ENCODE measurements at regions not wholly inside any gene's neighbourhood (a gene's known extent, or its start where the extent isn't known, plus 50 kb on each side); places are given as distances from the start of the nearest gene placed in this dataset.
A peak's percentile ranks its signal among the peaks of the same experiment; 100 is the strongest.

GRCh38 chr10:128875956-128876736, 590.9 kb upstream of the MGMT start:
- Histone ChIP-seq H3K4me3 (no peak overlapping the region), H3K4me1 (peaks cover 0 to 8% (median 0%) of the 10 kb centered on the region in 12 donors), H3K27ac (peak overlapping the region in 3 of 12 donors; percentile 1 to 58 (median 14)), H3K27me3 (peaks cover 0 to 4% (median 0%) of the 10 kb centered on the region in 9 donors), H3K9me3 (no peaks in the 10 kb centered on the region), H3K36me3 (no peaks in the 10 kb centered on the region)
- ATAC-seq (peak in 3 of 4 donors; percentile 53 to 93 (median 75)), DNase-seq (peak in 1 of 5 donors; percentile 55)
- intact Hi-C loops (cut with DNase I), result no loop called here
- no peak for TF ChIP-seq CTCF (IDR thresholded peaks at IDR 0.05)
- TF ChIP-seq POLR2A (IDR thresholded peaks at IDR 0.05), result no peak
- WGBS, 4 donors, result 73 to 77% (median 75%) methylated on average over 6 to 7 of the region's 7 CpGs

- intact Hi-C loops (cut with DNase I), result no loop called here
- ATAC-seq, result no peak
- Histone ChIP-seq H3K4me3 (no peak overlapping the region), H3K27me3 (peaks cover 0 to 4% (median 0%) of the 10 kb centered on the region in 9 donors), H3K9me3 (no peaks in the 10 kb centered on the region), H3K27ac (no peak overlapping the region), H3K36me3 (no peaks in the 10 kb centered on the region), H3K4me1 (peaks cover 0 to 8% (median 0%) of the 10 kb centered on the region in 12 donors)
- no peak for DNase-seq
- 84 to 91% (median 88%) methylated on average over 10 of the region's 10 CpGs for WGBS, 4 donors
- TF ChIP-seq POLR2A (IDR thresholded peaks at IDR 0.05), result no peak
- TF ChIP-seq CTCF (IDR thresholded peaks at IDR 0.05), result no peak
Measured at GRCh38 chr10:128877141-128877540, 589.9 kb upstream of the MGMT start.

GRCh38 chr10:128877936-128878335, 589.1 kb upstream of the MGMT start:
- DNase-seq (no peak), ATAC-seq (no peak)
- Histone ChIP-seq H3K9me3 (no peaks in the 10 kb centered on the region), H3K4me1 (peaks cover 0 to 8% (median 0%) of the 10 kb centered on the region in 12 donors), H3K4me3 (no peak overlapping the region), H3K36me3 (no peaks in the 10 kb centered on the region), H3K27ac (no peak overlapping the region), H3K27me3 (peaks cover 0 to 4% (median 0%) of the 10 kb centered on the region in 9 donors)
- TF ChIP-seq CTCF (IDR thresholded peaks at IDR 0.05) (no peak), POLR2A (IDR thresholded peaks at IDR 0.05) (no peak)
- 90 to 96% (median 96%) methylated on average over 7 of the region's 7 CpGs for WGBS, 4 donors
- intact Hi-C loops (cut with DNase I), result no loop called here

GRCh38 chr10:128879030-128879429, 588.0 kb upstream of the MGMT start:
- TF ChIP-seq POLR2A (IDR thresholded peaks at IDR 0.05), result no peak
- no peak for TF ChIP-seq CTCF (IDR thresholded peaks at IDR 0.05)
- intact Hi-C loops (cut with DNase I), result no loop called here
- peaks cover 0 to 4% (median 0%) of the 10 kb centered on the region in 9 donors for H3K27me3 ChIP-seq
- no peak overlapping the region for H3K4me3 ChIP-seq
- WGBS, 4 donors, result 69 to 75% (median 72%) methylated on average over 3 of the region's 3 CpGs
- H3K27ac ChIP-seq, result no peak overlapping the region
- ATAC-seq, result no peak
- peaks cover 0 to 8% (median 0%) of the 10 kb centered on the region in 12 donors for H3K4me1 ChIP-seq
- H3K36me3 ChIP-seq, result no peaks in the 10 kb centered on the region
- no peaks in the 10 kb centered on the region for H3K9me3 ChIP-seq
- DNase-seq, result no peak
